ENCODE measurements at regions not wholly inside any gene's neighbourhood (a gene's known extent, or its start where the extent isn't known, plus 50 kb on each side); places are given as distances from the start of the nearest gene placed in this dataset.
A peak's percentile ranks its signal among the peaks of the same experiment; 100 is the strongest.

- ChIA-PET POLR2A (no interaction called here), CTCF (interaction anchor here (1.0 to 1.9 kb wide), 3 partner anchors 8 to 393 kb away, joined by 3 to 8 read pairs (median 7); no protein-coding TSS in a partner anchor)
- no peaks in the 10 kb centered on the region for H3K36me3 ChIP-seq (ENCODE audit: control insufficient read depth, insufficient read depth, low read length)
These were observed 982.0 kb upstream of the TMEM132C start for GRCh38 chr12:127284870-127285431.

DNA sequence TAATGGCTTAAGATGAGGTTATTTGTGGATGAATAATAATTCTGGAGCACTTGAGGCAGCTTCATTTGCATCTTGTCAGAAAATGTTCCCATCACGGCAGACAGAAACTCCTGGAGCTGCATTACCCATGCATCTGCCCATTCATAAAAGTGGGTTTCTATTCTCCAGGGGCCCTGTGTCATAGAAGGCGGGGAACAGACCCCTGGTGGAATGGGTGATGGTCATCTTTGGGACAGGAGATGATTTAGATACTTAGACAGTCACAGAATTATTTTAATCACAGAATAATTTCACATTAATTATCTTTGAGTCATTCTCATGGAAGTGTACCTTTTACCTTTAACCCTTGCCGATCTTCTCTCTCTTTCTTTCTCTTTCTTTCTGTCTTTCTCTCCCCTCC, 980.7 kb upstream of the TMEM132C start:
- POLR2A ChIA-PET = no interaction called here
- no peak for DNase-seq (ENCODE audit: low read depth)
- CTCF ChIA-PET = interaction anchor here (0.6 kb wide), 1 partner anchor 12 kb away, joined by 3 read pairs; no protein-coding TSS in a partner anchor
- H3K36me3 ChIP-seq (ENCODE audit: control insufficient read depth, insufficient read depth, low read length) = no peaks in the 10 kb centered on the region
- H3K4me3 ChIP-seq (ENCODE audit: low read depth, low read length) = no peak overlapping the region
- no peaks in the 10 kb centered on the region for H3K27me3 ChIP-seq (ENCODE audit: control insufficient read depth, insufficient read depth, low read length)
- TF ChIP-seq, protein P1, sequence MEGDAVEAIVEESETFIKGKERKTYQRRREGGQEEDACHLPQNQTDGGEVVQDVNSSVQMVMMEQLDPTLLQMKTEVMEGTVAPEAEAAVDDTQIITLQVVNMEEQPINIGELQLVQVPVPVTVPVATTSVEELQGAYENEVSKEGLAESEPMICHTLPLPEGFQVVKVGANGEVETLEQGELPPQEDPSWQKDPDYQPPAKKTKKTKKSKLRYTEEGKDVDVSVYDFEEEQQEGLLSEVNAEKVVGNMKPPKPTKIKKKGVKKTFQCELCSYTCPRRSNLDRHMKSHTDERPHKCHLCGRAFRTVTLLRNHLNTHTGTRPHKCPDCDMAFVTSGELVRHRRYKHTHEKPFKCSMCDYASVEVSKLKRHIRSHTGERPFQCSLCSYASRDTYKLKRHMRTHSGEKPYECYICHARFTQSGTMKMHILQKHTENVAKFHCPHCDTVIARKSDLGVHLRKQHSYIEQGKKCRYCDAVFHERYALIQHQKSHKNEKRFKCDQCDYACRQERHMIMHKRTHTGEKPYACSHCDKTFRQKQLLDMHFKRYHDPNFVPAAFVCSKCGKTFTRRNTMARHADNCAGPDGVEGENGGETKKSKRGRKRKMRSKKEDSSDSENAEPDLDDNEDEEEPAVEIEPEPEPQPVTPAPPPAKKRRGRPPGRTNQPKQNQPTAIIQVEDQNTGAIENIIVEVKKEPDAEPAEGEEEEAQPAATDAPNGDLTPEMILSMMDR (IDR thresholded peaks at IDR 0.05; ENCODE audit: insufficient read depth, low read depth, low read length) = no peak

More at GRCh38 chr12:127284870-127285431, 982.0 kb upstream of the TMEM132C start:
- no peak overlapping the region for H3K4me3 ChIP-seq (ENCODE audit: low read depth, low read length)
- DNase-seq (ENCODE audit: low read depth) = peak; percentile 89
- TF ChIP-seq, protein P1 (IDR thresholded peaks at IDR 0.05; ENCODE audit: insufficient read depth, low read depth, low read length) = no peak
- no peaks in the 10 kb centered on the region for H3K27me3 ChIP-seq (ENCODE audit: control insufficient read depth, insufficient read depth, low read length)

- Histone ChIP-seq H3K36me3 (ENCODE audit: control insufficient read depth, insufficient read depth, low read length) (no peaks in the 10 kb centered on the region), H3K4me3 (ENCODE audit: low read depth, low read length) (no peak overlapping the region), H3K27me3 (ENCODE audit: control insufficient read depth, insufficient read depth, low read length) (no peaks in the 10 kb centered on the region)
- TF ChIP-seq, protein P1 (IDR thresholded peaks at IDR 0.05; ENCODE audit: insufficient read depth, low read depth, low read length) = no peak
- DNase-seq (ENCODE audit: low read depth) = no peak
- ChIA-PET POLR2A (no interaction called here), CTCF (interaction anchor here (1.2 to 7.2 kb wide), 2 partner anchors 138 to 178 kb away, joined by 3 to 135 read pairs; no protein-coding TSS in a partner anchor)
These were observed 979.7 kb upstream of the TMEM132C start for GRCh38 chr12:127287256-127287655.

DNA sequence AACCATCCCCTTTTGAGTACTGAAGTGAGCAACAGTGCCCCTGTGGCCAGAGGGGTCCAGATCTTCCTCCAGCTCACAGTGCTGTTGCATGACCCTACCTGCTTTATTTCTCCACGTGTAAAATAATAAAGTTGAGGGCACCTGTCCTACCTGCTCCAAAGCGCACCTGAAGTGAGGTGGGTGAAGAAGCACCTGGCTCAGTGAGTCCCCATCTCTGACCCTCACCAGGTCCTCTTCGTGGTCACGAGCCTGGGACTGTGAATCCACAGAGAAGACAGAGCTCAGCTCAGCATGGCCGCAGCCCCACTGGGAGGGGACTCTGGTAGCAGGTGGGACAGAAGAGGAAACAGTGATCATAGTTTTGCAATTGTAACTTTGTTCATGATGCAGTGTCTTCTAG, 976.7 kb upstream of the TMEM132C start:
- Histone ChIP-seq H3K27me3 (ENCODE audit: control insufficient read depth, insufficient read depth, low read length) (no peaks in the 10 kb centered on the region), H3K4me3 (ENCODE audit: low read depth, low read length) (no peak overlapping the region), H3K36me3 (ENCODE audit: control insufficient read depth, insufficient read depth, low read length) (no peaks in the 10 kb centered on the region)
- POLR2A ChIA-PET = no interaction called here
- TF ChIP-seq, protein P1 (IDR thresholded peaks at IDR 0.05; ENCODE audit: insufficient read depth, low read depth, low read length) = no peak
- DNase-seq (ENCODE audit: low read depth) = no peak
- CTCF ChIA-PET = interaction anchor here (2.5 to 7.2 kb wide), 2 partner anchors 140 to 181 kb away, joined by 5 to 135 read pairs; no protein-coding TSS in a partner anchor

DNA sequence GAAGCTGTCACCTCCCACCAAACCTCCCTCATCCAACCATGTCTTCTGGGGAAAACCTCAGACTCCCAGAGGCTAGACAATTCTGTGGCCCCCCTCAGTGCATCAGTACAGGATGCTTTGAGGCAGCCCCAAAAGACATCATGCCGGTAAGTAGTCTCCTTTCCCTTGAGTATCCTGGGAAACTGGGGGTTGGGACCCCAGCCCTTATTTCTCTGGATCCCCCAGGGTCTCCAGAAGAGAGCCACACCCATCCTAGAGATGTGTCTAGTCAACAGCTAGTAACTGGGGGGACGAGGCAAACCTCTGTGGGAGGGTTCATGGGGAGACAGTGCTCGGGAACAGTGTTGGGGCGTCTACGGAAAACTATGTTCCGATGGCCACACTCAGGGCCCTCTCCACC, 974.2 kb upstream of the TMEM132C start:
- Histone ChIP-seq H3K36me3 (ENCODE audit: control insufficient read depth, insufficient read depth, low read length) (no peaks in the 10 kb centered on the region), H3K27me3 (ENCODE audit: control insufficient read depth, insufficient read depth, low read length) (no peaks in the 10 kb centered on the region), H3K4me3 (ENCODE audit: low read depth, low read length) (no peak overlapping the region)
- TF ChIP-seq, protein P1 (IDR thresholded peaks at IDR 0.05; ENCODE audit: insufficient read depth, low read depth, low read length) = no peak
- DNase-seq (ENCODE audit: low read depth) = no peak
- ChIA-PET CTCF (interaction anchor here (0.6 to 7.2 kb wide), 27 partner anchors 8 to 623 kb away, joined by 3 to 135 read pairs (median 4); no protein-coding TSS in a partner anchor), POLR2A (no interaction called here)
